ENCODE measurements at regions not wholly inside any gene's neighbourhood (a gene's known extent, or its start where the extent isn't known, plus 50 kb on each side); places are given as distances from the start of the nearest gene placed in this dataset.

GRCh38 chr4:44845309-44845708, 119.0 kb upstream of the GNPDA2 start:
- TF ChIP-seq CTCF (IDR thresholded peaks at IDR 0.05; ENCODE audit: low read depth, low read length, missing control alignments) = no peak

GRCh38 chr4:44842531-44842930, 116.2 kb upstream of the GNPDA2 start:
- in situ Hi-C loops (cut with HindIII; ENCODE audit: low pct_ligation_motif_present, low sequenced_read_pairs) = no loop called here
- H3K27ac ChIP-seq = no peak overlapping the region

More at GRCh38 chr4:44845309-44845708, 119.0 kb upstream of the GNPDA2 start:
- Histone ChIP-seq H3K4me3 (ENCODE audit: low read depth, low read length) (no peak overlapping the region), H3K27ac (no peak overlapping the region), H3K36me3 (replicated peaks) (no peaks in the 10 kb centered on the region), H3K27me3 (replicated peaks) (no peaks in the 10 kb centered on the region)
- DNase-seq = no peak
- in situ Hi-C loops (cut with HindIII; ENCODE audit: low pct_ligation_motif_present, low sequenced_read_pairs) = no loop called here

DNA sequence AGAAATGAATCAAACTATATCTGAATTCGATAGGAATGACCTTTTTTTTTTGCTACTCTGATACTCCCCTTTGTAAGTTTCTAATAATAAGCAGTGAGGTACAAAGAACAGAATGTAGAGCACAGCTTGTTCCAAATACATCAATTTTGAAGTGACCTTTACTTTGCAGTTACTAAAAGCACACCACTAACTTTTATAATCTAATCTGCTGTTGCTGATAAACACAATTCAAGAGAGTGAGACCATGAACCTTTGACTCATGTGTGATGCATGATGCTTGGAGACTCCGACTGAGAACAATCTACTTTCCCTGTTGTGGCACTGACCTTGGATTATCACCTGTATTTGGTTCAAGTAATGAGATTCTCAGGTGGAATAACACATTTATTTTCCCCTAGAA, 91.6 kb upstream of the GNPDA2 start:
- Histone ChIP-seq H3K27me3 (replicated peaks) (no peaks in the 10 kb centered on the region), H3K36me3 (replicated peaks) (no peaks in the 10 kb centered on the region), H3K4me3 (ENCODE audit: low read depth, low read length) (no peak overlapping the region), H3K27ac (no peak overlapping the region)
- TF ChIP-seq CTCF (IDR thresholded peaks at IDR 0.05; ENCODE audit: low read depth, low read length, missing control alignments) = no peak
- in situ Hi-C loops (cut with HindIII; ENCODE audit: low pct_ligation_motif_present, low sequenced_read_pairs) = no loop called here
- DNase-seq = no peak

More at GRCh38 chr4:44842531-44842930, 116.2 kb upstream of the GNPDA2 start:
- DNase-seq = no peak
- Histone ChIP-seq H3K27me3 (replicated peaks) (no peaks in the 10 kb centered on the region), H3K36me3 (replicated peaks) (no peaks in the 10 kb centered on the region), H3K4me3 (ENCODE audit: low read depth, low read length) (no peak overlapping the region)
- no peak for TF ChIP-seq CTCF (IDR thresholded peaks at IDR 0.05; ENCODE audit: low read depth, low read length, missing control alignments)

DNA sequence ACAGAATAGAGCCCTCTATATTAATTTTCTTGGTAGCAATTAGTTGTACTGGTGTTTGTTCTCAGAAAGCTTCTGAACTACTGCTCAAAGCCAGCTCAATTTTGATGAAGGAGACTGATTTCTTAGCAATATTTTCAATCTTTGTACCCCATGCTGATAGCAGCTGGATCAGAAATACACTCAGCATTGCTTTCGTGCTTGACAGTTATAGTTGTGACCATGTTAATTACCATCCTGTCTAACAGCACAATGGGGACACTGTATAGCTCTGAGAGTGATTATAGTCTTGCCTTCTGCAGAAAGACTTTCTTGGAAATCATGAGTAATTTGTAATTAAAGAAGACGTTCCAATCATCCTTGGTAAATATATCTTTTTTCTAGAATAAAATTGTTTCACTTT, 79.7 kb upstream of the GNPDA2 start:
- Histone ChIP-seq H3K27me3 (replicated peaks) (no peaks in the 10 kb centered on the region), H3K36me3 (replicated peaks) (no peaks in the 10 kb centered on the region), H3K27ac (no peak overlapping the region), H3K4me3 (ENCODE audit: low read depth, low read length) (no peak overlapping the region)
- no peak for TF ChIP-seq CTCF (IDR thresholded peaks at IDR 0.05; ENCODE audit: low read depth, low read length, missing control alignments)
- in situ Hi-C loops (cut with HindIII; ENCODE audit: low pct_ligation_motif_present, low sequenced_read_pairs) = no loop called here
- DNase-seq = no peak

DNA sequence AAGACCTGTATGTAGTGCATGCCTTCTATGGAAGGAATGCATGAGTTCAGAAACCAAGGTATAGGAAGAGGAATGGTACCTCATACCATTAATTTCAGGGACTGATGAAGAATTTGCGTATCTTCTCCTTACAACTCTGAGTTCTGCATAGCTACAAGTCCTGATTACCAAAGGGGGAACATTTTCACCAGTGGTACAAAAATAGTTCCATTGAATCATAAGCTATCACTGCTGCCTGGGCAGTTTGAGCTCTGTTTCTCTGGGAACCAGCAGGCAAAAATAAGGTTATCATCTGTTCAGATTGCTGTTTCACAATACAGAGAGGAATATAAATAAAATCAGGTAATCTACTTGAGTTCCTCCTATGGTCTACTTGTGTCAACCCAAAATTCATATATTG, 77.9 kb upstream of the GNPDA2 start:
- no peaks in the 10 kb centered on the region for H3K27me3 ChIP-seq (replicated peaks)
- H3K27ac ChIP-seq = no peak overlapping the region
- in situ Hi-C loops (cut with HindIII; ENCODE audit: low pct_ligation_motif_present, low sequenced_read_pairs) = no loop called here
- H3K36me3 ChIP-seq (replicated peaks) = no peaks in the 10 kb centered on the region
- H3K4me3 ChIP-seq (ENCODE audit: low read depth, low read length) = no peak overlapping the region
- DNase-seq = no peak
- TF ChIP-seq CTCF (IDR thresholded peaks at IDR 0.05; ENCODE audit: low read depth, low read length, missing control alignments) = no peak

DNA sequence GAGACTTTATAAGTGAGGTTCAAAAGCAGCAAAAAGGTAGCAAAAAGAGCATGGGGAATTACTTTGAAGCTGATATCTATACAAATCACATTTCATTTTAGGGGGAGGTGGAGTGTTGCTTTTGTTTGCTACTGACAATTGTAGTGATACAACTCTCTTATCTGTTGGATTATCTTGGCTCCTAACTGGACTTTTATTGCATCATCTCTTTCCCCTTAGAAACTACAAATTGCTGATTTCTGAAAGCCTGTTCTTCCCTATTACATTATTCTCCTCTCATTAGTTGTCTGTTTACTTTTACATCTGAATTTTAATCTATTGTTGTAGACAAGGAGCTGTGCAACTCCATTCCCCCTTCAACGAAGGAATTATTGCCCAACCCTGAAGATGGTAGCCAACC, 75.0 kb upstream of the GNPDA2 start:
- DNase-seq = no peak
- Histone ChIP-seq H3K4me3 (ENCODE audit: low read depth, low read length) (no peak overlapping the region), H3K36me3 (replicated peaks) (no peaks in the 10 kb centered on the region), H3K27ac (no peak overlapping the region), H3K27me3 (replicated peaks) (no peaks in the 10 kb centered on the region)
- in situ Hi-C loops (cut with HindIII; ENCODE audit: low pct_ligation_motif_present, low sequenced_read_pairs) = no loop called here
- TF ChIP-seq CTCF (IDR thresholded peaks at IDR 0.05; ENCODE audit: low read depth, low read length, missing control alignments) = no peak

All from brain microvascular endothelial cell (primary cell).